ENCODE measurements at regions not wholly inside any gene's neighbourhood (a gene's known extent, or its start where the extent isn't known, plus 50 kb on each side); places are given as distances from the start of the nearest gene placed in this dataset.

DNA sequence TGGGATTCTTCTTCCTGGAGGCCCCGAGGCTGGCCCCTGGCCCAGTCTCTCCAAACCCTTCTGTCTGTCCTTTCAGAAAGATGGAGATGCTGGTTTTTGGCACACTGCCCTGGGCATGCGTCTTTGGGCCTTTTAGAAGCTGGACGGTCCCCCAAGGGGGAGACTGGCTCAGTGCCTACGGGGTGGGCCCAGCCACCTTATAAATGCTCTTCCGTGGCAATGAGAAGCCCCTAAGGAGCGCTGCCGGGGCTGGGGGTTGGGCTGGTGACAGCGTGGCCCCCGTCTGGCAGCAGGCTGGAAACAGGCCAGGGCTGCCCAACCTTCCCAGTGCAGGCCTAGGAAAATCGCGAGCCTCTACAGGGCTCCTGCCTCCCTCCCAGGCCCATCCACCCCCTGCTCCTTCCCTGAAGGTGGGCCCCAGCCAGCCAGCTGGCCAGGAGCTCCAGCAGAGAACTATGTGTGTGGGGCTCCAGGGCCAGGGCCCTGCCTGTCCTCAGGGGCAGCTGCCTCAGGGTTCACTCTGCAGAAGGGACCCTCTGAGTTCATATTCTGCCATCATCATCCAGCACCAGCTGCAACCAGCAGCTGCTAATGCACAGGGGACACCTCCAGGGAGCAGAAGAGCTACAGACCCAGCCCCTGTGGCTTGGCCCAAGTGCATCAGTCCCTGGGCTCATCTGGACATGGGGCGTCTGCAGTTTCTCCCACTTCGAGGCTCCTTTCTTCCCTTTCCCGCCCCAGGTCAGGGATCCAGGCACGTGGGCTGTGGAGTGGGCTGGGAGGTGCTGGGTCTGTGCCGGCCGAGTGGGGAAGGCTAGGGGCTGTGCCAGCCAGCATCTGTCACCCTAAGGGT, 107.6 kb upstream of the OTOS start:
- Histone ChIP-seq H3K36me3 (ENCODE audit: control insufficient read depth, insufficient read depth, low read length) (no peaks in the 10 kb centered on the region), H3K9me3 (ENCODE audit: control insufficient read depth, insufficient read depth, low read length) (no peaks in the 10 kb centered on the region), H3K4me1 (ENCODE audit: control insufficient read depth, insufficient read depth, low read length) (peaks cover 2% of the 10 kb centered on the region), H3K27me3 (ENCODE audit: control insufficient read depth, insufficient read depth, low read length) (no peaks in the 10 kb centered on the region), H3K27ac (ENCODE audit: low read length) (no peak overlapping the region), H3K4me3 (ENCODE audit: low read length) (no peak overlapping the region)
- no peak for DNase-seq (ENCODE audit: low read depth, low spot score)
- no CpG with 5 or more reads among the region's 17 CpGs for WGBS (ENCODE audit: insufficient coverage, insufficient read length)

DNA sequence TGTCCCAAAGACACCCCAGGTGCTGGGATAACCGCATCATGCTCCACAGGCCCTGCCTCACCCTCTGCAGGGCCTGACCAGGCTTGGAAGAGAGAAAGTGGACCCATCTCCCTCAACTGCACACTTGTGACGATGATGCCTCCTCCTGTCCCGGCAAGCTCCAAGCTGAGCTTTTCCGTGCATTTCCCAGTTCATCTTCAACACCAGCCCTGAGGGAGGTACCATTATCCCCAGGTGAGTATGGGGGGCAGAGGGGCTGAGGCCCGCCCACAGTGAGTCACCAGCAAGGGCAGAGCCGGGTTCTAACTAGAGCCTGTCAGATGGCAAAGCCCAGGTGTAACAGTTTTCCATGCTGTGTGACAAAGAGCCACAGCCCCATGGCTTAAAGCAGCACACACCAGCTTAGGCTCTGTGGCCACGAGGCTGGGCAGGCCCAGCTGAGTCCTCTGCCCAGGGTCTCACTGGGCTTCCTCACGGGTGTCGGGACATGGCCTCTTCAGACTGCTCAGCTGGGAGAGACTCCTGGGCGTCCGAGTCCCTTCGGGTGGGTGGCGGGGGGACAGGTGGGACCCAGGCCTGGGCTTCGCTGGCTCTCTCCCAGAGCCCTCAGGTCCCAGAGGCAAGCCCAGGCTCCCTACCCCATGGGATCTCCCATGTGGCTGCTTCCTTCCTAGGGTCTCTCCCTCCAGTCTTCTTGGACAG, 108.4 kb upstream of the OTOS start:
- no peak overlapping the region for H3K4me3 ChIP-seq (ENCODE audit: low read length)
- WGBS (ENCODE audit: insufficient coverage, insufficient read length) = no CpG with 5 or more reads among the region's 14 CpGs
- peaks cover 2% of the 10 kb centered on the region for H3K4me1 ChIP-seq (ENCODE audit: control insufficient read depth, insufficient read depth, low read length)
- no peak for DNase-seq (ENCODE audit: low read depth, low spot score)
- H3K27me3 ChIP-seq (ENCODE audit: control insufficient read depth, insufficient read depth, low read length) = no peaks in the 10 kb centered on the region
- no peaks in the 10 kb centered on the region for H3K36me3 ChIP-seq (ENCODE audit: control insufficient read depth, insufficient read depth, low read length)
- no peak overlapping the region for H3K27ac ChIP-seq (ENCODE audit: low read length)
- no peaks in the 10 kb centered on the region for H3K9me3 ChIP-seq (ENCODE audit: control insufficient read depth, insufficient read depth, low read length)

DNA sequence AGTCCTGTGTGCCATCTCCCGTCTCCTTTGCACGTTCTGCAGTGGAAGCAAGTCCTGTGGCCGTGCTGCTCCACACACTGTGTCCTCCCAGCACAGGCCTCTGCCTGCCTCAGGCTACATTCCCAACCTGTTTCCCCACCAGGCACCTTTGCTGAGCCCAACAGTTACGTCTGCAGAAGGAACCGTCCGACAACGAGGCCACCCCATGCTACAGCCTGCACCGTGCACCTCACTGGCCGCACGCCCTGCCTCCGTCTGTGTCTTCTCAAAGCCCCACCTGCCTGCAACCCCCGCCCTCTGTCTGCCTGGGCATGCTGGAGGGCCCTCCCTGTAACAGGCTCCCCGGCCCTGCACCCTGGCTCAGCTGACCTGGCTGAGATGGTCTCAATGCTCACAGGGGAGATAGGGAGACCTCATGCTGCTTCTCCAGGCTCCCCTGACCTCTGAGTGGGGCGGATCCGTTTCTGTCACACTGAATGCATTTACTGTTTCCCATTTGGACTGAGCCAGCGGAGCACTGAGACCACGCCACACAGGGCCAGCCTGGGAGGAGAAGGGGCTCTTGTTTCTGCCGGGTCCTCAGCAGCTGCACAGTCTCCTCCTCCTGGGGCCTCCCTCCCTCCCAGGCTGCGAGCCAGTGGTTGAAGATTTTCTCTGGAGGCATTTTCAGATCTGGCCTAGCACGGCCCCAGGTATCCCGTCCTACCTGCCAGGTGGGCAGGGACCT, 109.1 kb upstream of the OTOS start:
- H3K9me3 ChIP-seq (ENCODE audit: control insufficient read depth, insufficient read depth, low read length) = no peaks in the 10 kb centered on the region
- H3K27me3 ChIP-seq (ENCODE audit: control insufficient read depth, insufficient read depth, low read length) = no peaks in the 10 kb centered on the region
- H3K4me1 ChIP-seq (ENCODE audit: control insufficient read depth, insufficient read depth, low read length) = peaks cover 2% of the 10 kb centered on the region
- H3K4me3 ChIP-seq (ENCODE audit: low read length) = no peak overlapping the region
- no peak for DNase-seq (ENCODE audit: low read depth, low spot score)
- no peaks in the 10 kb centered on the region for H3K36me3 ChIP-seq (ENCODE audit: control insufficient read depth, insufficient read depth, low read length)
- WGBS (ENCODE audit: insufficient coverage, insufficient read length) = no CpG with 5 or more reads among the region's 21 CpGs
- H3K27ac ChIP-seq (ENCODE audit: low read length) = no peak overlapping the region

DNA sequence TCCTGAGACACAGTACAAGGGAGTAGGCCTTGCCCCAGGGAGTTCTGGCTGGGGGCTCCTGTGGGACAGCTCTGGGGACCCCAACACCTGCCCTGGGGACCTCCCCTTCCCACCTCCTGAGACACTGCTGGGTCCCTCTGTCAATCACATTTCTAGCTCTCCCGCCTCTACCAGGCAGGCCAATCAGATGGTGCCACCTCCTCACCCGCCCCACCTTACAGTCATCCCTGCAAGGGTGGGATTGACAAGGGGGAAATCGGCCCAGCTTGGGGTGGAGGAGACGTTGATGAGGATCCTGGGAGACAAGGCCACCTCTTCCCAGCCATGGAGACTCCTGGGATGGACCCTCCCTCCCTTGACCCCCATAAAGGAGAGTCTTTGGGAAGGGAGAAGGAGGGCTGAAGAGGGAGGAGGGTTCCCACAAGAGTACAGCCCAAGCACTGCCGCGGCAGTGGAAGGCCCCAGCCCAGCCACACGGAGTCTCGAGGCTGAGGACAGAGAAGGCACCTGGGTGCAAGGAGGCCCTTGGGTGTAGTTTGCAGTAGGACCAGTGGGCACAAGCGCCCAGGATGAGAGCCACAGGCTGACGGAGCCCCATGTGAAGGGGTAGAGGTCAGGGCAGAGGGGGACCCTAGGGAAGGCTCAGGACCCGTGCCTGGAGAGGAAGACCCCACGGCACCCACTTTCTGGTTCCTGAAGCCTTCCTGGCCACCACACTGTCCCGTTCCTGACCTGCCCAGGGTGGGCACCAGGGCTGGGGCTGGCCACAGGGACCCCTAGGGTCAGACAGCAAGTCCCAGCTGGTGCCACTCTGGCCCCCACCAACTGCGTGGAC, 109.9 kb upstream of the OTOS start:
- no peaks in the 10 kb centered on the region for H3K9me3 ChIP-seq (ENCODE audit: control insufficient read depth, insufficient read depth, low read length)
- peaks cover 2% of the 10 kb centered on the region for H3K4me1 ChIP-seq (ENCODE audit: control insufficient read depth, insufficient read depth, low read length)
- H3K4me3 ChIP-seq (ENCODE audit: low read length) = no peak overlapping the region
- no peaks in the 10 kb centered on the region for H3K36me3 ChIP-seq (ENCODE audit: control insufficient read depth, insufficient read depth, low read length)
- DNase-seq (ENCODE audit: low read depth, low spot score) = no peak
- H3K27me3 ChIP-seq (ENCODE audit: control insufficient read depth, insufficient read depth, low read length) = no peaks in the 10 kb centered on the region
- no CpG with 5 or more reads among the region's 14 CpGs for WGBS (ENCODE audit: insufficient coverage, insufficient read length)
- no peak overlapping the region for H3K27ac ChIP-seq (ENCODE audit: low read length)

DNA sequence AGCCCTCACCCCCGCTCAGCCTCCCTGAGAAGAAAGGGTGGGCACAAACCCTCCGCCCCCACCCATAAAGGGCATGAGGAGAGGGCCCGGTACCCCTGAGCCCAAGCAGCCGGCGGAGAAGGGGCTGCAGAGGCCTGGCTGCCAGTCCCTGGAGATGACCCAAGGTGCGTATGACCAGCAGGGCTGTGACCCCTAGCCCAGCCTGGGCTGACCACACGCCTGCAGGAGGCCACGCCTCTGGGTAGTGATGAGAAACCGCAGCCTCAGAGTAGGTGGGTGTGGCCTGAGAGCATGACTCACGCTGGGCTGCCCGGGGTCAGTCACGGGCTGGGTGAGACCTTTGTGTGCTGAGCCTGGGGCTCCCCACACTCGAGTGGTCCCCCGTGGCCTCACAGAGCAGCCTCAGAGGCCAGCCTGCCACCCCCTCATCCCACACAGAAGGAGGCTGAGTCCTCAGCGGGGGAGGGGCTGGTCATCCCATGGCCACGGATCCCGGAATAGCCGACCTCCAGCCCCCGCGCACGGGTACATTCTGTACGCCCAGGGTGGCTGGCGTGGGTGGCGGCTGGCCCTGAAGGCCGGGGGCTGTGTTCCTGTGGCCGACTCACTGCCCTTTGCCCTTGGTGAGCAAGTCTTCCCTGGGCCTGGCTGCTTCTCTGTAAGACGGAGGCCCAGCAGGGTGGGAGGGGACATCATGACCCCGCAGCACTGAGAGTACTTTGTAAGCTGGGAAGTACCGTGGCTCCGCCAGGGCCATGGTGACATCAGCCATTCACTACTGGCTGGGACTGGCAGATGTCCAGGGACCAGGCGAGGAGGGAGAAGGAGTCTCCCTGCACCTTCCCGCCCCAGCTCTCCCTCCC, 110.8 kb upstream of the OTOS start:
- no peaks in the 10 kb centered on the region for H3K36me3 ChIP-seq (ENCODE audit: control insufficient read depth, insufficient read depth, low read length)
- WGBS (ENCODE audit: insufficient coverage, insufficient read length) = no CpG with 5 or more reads among the region's 32 CpGs
- H3K27me3 ChIP-seq (ENCODE audit: control insufficient read depth, insufficient read depth, low read length) = no peaks in the 10 kb centered on the region
- H3K9me3 ChIP-seq (ENCODE audit: control insufficient read depth, insufficient read depth, low read length) = no peaks in the 10 kb centered on the region
- H3K4me3 ChIP-seq (ENCODE audit: low read length) = no peak overlapping the region
- H3K4me1 ChIP-seq (ENCODE audit: control insufficient read depth, insufficient read depth, low read length) = peaks cover 2% of the 10 kb centered on the region
- DNase-seq (ENCODE audit: low read depth, low spot score) = no peak
- H3K27ac ChIP-seq (ENCODE audit: low read length) = no peak overlapping the region

DNA sequence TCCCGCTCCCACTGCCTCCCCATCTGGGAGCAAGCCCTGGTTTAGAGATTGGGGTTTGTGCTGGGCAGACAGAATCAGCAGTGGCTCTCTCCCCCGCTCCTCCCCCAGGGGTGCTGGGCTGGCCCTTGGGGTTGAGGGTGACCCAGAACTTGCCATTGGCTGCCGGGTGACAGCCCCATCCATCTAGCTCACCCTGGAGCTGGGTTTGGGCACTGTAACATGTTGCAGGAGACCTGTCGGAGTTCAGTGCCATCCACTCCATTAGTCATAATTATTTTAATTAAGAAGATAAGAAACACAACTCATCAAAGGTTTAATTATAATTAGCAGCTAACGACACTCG, 111.4 kb upstream of the OTOS start:
- Histone ChIP-seq H3K4me1 (ENCODE audit: control insufficient read depth, insufficient read depth, low read length) (peaks cover 2% of the 10 kb centered on the region), H3K4me3 (ENCODE audit: low read length) (no peak overlapping the region), H3K27me3 (ENCODE audit: control insufficient read depth, insufficient read depth, low read length) (no peaks in the 10 kb centered on the region), H3K36me3 (ENCODE audit: control insufficient read depth, insufficient read depth, low read length) (no peaks in the 10 kb centered on the region), H3K27ac (ENCODE audit: low read length) (no peak overlapping the region), H3K9me3 (ENCODE audit: control insufficient read depth, insufficient read depth, low read length) (no peaks in the 10 kb centered on the region)
- DNase-seq (ENCODE audit: low read depth, low spot score) = no peak
- WGBS (ENCODE audit: insufficient coverage, insufficient read length) = no CpG with 5 or more reads among the region's 6 CpGs

DNA sequence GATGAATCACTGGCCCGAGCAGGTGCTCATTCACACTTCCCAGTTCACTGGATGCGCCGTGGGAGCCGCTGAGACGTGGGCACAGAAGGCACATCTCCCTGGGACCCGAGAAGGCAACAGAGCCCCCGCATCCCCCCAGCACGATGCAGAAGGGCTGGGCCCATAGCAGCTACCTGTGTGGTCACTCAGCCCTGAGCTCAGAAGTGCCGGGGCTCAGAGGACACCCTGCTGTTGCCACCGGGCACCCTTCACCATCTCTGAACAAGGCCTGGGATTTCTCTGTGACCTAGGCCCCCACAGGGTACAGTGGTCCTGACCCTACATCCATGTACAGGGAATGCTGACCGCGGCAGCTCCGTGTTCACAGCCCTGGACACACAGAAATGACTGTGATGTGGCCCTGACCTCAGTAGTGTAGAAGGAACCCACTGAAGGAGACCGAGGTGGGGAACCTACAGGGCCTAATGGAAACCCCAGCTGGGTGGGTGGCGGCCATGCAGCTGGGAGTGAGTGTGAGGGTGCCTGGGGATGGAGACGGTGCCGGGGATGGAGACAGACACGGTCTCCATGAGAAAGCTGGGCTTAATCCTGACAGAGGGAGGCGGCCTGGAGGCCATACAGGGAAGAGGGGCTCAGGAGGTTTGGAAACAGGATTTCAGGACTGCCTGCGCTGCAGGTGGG, 111.9 kb upstream of the OTOS start:
- Histone ChIP-seq H3K27ac (ENCODE audit: low read length) (no peak overlapping the region), H3K4me1 (ENCODE audit: control insufficient read depth, insufficient read depth, low read length) (peaks cover 2% of the 10 kb centered on the region), H3K9me3 (ENCODE audit: control insufficient read depth, insufficient read depth, low read length) (no peaks in the 10 kb centered on the region), H3K4me3 (ENCODE audit: low read length) (no peak overlapping the region), H3K36me3 (ENCODE audit: control insufficient read depth, insufficient read depth, low read length) (no peaks in the 10 kb centered on the region), H3K27me3 (ENCODE audit: control insufficient read depth, insufficient read depth, low read length) (no peaks in the 10 kb centered on the region)
- WGBS (ENCODE audit: insufficient coverage, insufficient read length) = no CpG with 5 or more reads among the region's 20 CpGs
- DNase-seq (ENCODE audit: low read depth, low spot score) = no peak

DNA sequence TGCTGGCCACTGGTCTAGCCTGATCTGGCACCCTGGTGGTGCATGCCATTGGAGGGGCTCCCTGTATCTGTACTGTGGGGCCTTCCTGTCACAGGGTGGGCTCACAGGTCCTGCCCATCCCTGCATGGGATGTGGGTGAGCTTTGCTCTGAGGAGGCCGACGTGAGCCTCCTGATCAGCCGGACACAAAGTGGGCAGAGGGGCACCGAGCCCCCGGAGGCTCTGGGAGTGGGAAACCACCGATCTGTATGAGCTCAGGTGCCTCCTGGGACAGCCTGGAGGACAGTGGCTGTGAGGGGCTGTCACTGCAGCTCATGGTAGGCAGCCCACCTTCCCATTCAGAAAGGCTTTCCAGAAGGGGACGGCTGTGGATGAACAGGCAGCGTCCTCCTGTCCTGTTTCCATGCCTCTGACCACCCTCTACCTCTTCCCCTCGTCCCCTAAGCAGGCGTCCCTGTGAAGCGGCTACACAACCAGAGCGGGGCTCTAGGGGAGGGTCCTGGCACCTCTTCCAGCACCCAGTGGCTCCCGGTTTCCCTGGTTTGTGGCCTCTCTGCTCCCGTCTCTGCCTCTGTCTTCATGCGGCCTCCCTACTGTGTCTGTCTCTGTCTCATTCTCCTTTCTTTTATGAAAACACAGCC, 112.5 kb upstream of the OTOS start:
- Histone ChIP-seq H3K27me3 (ENCODE audit: control insufficient read depth, insufficient read depth, low read length) (no peaks in the 10 kb centered on the region), H3K9me3 (ENCODE audit: control insufficient read depth, insufficient read depth, low read length) (no peaks in the 10 kb centered on the region), H3K36me3 (ENCODE audit: control insufficient read depth, insufficient read depth, low read length) (no peaks in the 10 kb centered on the region), H3K4me1 (ENCODE audit: control insufficient read depth, insufficient read depth, low read length) (peaks cover 2% of the 10 kb centered on the region), H3K27ac (ENCODE audit: low read length) (no peak overlapping the region), H3K4me3 (ENCODE audit: low read length) (no peak overlapping the region)
- no CpG with 5 or more reads among the region's 15 CpGs for WGBS (ENCODE audit: insufficient coverage, insufficient read length)
- no peak for DNase-seq (ENCODE audit: low read depth, low spot score)

DNA sequence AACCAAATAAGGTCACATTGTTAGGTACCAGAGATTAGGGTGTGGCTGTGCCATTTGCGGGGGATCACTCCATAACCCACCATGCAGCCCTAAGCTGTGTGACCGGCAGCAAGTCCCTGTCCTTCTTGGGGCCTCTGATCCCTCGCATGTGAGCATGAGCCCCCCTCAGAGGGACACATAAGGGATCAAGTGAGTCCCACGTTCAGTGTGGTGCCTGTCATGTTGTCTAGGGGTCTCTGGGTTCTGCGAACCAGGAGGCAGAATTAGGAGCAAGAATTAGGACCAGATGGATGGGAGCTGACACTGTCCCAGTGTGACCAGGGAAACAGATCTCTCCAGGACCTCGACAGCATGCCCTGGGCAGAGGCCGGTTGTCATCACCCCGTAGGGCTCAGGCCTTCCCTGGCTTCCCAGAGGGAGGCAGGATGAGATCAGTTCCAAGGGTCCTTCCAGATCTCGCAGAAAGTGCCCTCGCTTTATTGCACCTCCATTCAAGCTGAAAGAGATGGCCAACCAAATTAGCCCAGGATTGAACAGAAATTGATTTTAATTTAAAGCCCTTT, 113.2 kb upstream of the OTOS start:
- WGBS (ENCODE audit: insufficient coverage, insufficient read length) = no CpG with 5 or more reads among the region's 10 CpGs
- Histone ChIP-seq H3K4me3 (ENCODE audit: low read length) (no peak overlapping the region), H3K36me3 (ENCODE audit: control insufficient read depth, insufficient read depth, low read length) (no peaks in the 10 kb centered on the region), H3K4me1 (ENCODE audit: control insufficient read depth, insufficient read depth, low read length) (peaks cover 2% of the 10 kb centered on the region), H3K9me3 (ENCODE audit: control insufficient read depth, insufficient read depth, low read length) (no peaks in the 10 kb centered on the region), H3K27ac (ENCODE audit: low read length) (no peak overlapping the region), H3K27me3 (ENCODE audit: control insufficient read depth, insufficient read depth, low read length) (no peaks in the 10 kb centered on the region)
- DNase-seq (ENCODE audit: low read depth, low spot score) = no peak

Measured in iPS DF 6.9 (cell line).